ENCODE measurements at regions not wholly inside any gene's neighbourhood (a gene's known extent, or its start where the extent isn't known, plus 50 kb on each side); places are given as distances from the start of the nearest gene placed in this dataset.

- no peak overlapping the region for H3K27ac ChIP-seq (ENCODE audit: extremely low read depth, low read depth, low read length)
- TF ChIP-seq TSHZ1 (tag by site-specific recombination; IDR thresholded peaks at IDR 0.05; ENCODE audit: borderline replicate concordance), result no peak
- H3K9me3 ChIP-seq (ENCODE audit: control insufficient read depth, insufficient read depth, low read depth, low read length), result no peaks in the 10 kb centered on the region
- CTCF ChIA-PET, result no interaction called here
- POLR2A ChIA-PET, result no interaction called here
- no peak overlapping the region for H3K4me3 ChIP-seq (ENCODE audit: low read depth, low read length)
- H3K36me3 ChIP-seq (ENCODE audit: control insufficient read depth in 2 of 2, insufficient read depth in 1 of 2, low read length in 2 of 2), result no peaks in the 10 kb centered on the region
- no peaks in the 10 kb centered on the region for H3K4me1 ChIP-seq (ENCODE audit: control insufficient read depth, insufficient read depth, low read length)
Observed at GRCh38 chr10:108014145-108014901, 849.8 kb upstream of the SORCS1 start.

- no peak overlapping the region for H3K4me3 ChIP-seq (ENCODE audit: low read depth, low read length)
- no peak overlapping the region for H3K27ac ChIP-seq (ENCODE audit: extremely low read depth, low read depth, low read length)
- POLR2A ChIA-PET, result no interaction called here
- CTCF ChIA-PET, result no interaction called here
- no peaks in the 10 kb centered on the region for H3K9me3 ChIP-seq (ENCODE audit: control insufficient read depth, insufficient read depth, low read depth, low read length)
- TF ChIP-seq ZFP3 (tag by site-specific recombination; IDR thresholded peaks at IDR 0.05; ENCODE audit: low read depth), result no peak
- TF ChIP-seq PRDM2 (tag by site-specific recombination; IDR thresholded peaks at IDR 0.05; ENCODE audit: borderline replicate concordance), result no peak
- TF ChIP-seq, protein P1, sequence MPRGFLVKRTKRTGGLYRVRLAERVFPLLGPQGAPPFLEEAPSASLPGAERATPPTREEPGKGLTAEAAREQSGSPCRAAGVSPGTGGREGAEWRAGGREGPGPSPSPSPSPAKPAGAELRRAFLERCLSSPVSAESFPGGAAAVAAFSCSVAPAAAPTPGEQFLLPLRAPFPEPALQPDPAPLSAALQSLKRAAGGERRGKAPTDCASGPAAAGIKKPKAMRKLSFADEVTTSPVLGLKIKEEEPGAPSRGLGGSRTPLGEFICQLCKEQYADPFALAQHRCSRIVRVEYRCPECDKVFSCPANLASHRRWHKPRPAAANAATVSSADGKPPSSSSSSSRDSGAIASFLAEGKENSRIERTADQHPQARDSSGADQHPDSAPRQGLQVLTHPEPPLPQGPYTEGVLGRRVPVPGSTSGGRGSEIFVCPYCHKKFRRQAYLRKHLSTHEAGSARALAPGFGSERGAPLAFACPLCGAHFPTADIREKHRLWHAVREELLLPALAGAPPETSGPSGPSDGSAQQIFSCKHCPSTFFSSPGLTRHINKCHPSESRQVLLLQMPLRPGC (tag by site-specific recombination; IDR thresholded peaks at IDR 0.05), result no peak
- TF ChIP-seq BCL11A (tag by site-specific recombination; IDR thresholded peaks at IDR 0.05; ENCODE audit: low read depth), result no peak
- TF ChIP-seq SP7 (tag by site-specific recombination; IDR thresholded peaks at IDR 0.05), result no peak
- TF ChIP-seq ZNF239 (tag by site-specific recombination; IDR thresholded peaks at IDR 0.05), result no peak
- no peak for TF ChIP-seq ATF2 (tag by site-specific recombination; IDR thresholded peaks at IDR 0.05; ENCODE audit: low read depth)
- TF ChIP-seq, protein P2, sequence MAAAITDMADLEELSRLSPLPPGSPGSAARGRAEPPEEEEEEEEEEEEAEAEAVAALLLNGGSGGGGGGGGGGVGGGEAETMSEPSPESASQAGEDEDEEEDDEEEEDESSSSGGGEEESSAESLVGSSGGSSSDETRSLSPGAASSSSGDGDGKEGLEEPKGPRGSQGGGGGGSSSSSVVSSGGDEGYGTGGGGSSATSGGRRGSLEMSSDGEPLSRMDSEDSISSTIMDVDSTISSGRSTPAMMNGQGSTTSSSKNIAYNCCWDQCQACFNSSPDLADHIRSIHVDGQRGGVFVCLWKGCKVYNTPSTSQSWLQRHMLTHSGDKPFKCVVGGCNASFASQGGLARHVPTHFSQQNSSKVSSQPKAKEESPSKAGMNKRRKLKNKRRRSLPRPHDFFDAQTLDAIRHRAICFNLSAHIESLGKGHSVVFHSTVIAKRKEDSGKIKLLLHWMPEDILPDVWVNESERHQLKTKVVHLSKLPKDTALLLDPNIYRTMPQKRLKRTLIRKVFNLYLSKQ (tag by site-specific recombination; IDR thresholded peaks at IDR 0.05; ENCODE audit: borderline replicate concordance), result no peak
- no peak for TF ChIP-seq ZNF707 (tag by site-specific recombination; IDR thresholded peaks at IDR 0.05)
- no peak for TF ChIP-seq ZNF211 (tag by site-specific recombination; IDR thresholded peaks at IDR 0.05; ENCODE audit: low read depth)
- no peaks in the 10 kb centered on the region for H3K4me1 ChIP-seq (ENCODE audit: control insufficient read depth, insufficient read depth, low read length)
- no peaks in the 10 kb centered on the region for H3K36me3 ChIP-seq (ENCODE audit: control insufficient read depth in 2 of 2, insufficient read depth in 1 of 2, low read length in 2 of 2)
Observed at GRCh38 chr10:108005627-108006026, 841.1 kb upstream of the SORCS1 start.
